IPS DF 19.7 (cell line): ENCODE measurements at regions not wholly inside any gene's neighbourhood (a gene's known extent, or its start where the extent isn't known, plus 50 kb on each side); places are given as distances from the start of the nearest gene placed in this dataset.
"Not testable (repeated sequence)": the region's sequence is repeated elsewhere in the genome, so short reads cannot be mapped to it uniquely, and the experiment has no call there.

ENCODE experiments used
- DNase-seq: peaks from one replicate; pipeline ENCODE4 v3.0.0-alpha.2; 2013; ENCODE audit warnings: low read depth, low spot score

DNA sequence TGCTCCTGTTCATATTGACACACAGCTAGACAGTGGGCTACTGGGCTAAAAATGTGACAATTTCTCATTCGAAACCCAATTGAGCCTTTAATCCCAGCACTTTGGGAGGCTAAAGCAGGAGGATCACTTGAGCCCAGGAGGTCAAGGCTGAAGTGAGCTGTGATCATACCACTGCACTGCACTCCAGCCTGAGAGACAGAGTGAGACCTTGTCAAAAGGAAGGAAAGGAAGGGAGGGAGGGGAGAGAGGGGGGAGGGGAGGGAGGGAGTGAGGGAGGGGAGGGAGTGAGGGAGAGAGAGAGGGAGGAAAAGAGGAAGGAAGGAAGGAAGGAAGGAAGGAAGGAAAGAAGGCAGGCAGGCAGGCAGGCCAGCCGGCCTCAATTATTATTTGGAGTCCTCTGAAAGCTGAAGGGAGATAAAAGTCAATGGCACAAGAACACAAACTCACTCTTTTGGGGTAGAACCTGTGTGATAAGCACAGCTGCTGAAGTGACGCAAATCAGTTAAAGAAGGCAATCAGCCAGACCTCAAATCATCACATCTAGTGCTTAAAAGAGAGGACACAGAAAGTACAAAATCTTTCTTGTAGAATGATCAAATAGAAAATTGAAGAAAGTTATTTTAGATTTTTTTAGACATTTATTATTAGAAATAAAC, 98.1 kb downstream of the CCDC71L start:
- DNase-seq = no peak

DNA sequence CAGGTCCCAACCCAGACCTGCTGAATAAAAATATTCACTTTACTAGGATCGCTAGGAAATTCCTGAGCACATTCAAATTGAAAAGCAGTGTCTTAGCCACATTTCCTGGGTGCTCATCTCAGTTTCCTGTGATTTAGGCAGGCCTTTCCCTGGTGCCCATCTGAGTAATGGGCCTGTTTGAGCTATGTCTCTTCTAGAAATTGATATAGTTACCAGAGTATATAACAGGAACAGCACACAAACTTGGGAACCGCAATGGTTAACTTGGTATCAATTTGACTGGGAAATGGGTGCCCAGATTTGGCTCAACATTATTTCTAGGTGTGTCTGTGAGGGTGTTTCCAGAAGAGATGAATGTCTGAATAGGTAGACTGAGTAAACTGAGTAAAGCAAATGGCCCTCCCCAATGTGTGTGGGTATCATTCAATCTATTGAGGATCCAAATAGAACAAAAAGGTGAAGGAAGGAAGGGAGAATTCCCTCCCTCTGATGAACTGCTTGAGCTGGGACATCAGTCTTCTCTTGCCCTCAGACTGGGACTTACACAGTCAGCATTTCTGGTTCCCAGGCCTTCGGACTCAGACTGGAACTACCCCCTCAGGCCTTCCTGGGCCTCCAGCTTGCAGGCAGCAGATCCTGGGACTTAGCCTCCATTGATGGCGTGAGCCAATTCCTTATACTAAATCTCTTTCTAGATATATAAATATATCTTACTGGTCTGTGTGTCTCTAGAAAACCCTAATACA, 99.1 kb downstream of the CCDC71L start:
- no peak for DNase-seq

DNA sequence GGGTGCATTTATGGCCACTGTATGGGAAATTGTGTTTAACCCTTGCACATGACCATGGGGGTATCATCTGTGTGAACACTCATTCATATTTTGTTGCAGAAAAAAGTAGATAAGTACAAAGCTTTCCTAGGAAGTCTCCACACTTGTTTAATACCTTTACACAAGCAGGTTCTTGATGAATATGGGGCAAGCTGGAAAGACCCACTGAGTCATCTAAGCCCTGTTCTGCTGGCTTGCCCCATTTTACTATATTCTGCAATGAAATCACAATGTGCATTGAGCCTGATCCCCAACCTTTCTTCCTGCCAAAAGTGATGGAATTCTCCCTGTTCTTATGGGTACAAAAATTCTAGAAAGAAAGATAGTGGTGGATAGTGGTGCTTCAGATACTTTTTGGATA, 99.8 kb downstream of the CCDC71L start:
- no peak for DNase-seq

- DNase-seq = no peak
These were observed 100.5 kb downstream of the CCDC71L start for GRCh38 chr7:106560482-106560881.

- DNase-seq = not testable (repeated sequence)
These were observed 104.7 kb downstream of the CCDC71L start for GRCh38 chr7:106556244-106556643.

- not testable (repeated sequence) for DNase-seq
These were observed 106.3 kb downstream of the CCDC71L start for GRCh38 chr7:106554623-106555022.

DNA sequence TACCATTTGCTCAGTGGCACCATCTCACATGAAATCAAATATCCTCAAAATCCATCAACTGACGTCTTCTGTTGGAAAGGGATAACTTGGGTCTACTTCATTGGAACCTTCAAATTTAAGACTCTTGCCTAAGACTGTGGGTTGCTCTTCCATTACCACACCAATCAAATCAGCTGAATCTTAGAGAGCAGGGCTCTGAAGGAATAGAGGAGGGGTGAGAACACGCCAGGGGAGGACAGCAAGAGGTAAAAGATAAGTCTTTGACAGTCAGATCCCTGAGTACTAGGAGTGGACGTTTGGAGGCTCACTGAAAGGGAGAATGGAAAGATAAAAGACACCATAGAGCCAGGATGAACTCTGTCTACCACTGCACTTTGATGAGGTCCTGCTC, 107.5 kb downstream of the CCDC71L start:
- DNase-seq = no peak

DNA sequence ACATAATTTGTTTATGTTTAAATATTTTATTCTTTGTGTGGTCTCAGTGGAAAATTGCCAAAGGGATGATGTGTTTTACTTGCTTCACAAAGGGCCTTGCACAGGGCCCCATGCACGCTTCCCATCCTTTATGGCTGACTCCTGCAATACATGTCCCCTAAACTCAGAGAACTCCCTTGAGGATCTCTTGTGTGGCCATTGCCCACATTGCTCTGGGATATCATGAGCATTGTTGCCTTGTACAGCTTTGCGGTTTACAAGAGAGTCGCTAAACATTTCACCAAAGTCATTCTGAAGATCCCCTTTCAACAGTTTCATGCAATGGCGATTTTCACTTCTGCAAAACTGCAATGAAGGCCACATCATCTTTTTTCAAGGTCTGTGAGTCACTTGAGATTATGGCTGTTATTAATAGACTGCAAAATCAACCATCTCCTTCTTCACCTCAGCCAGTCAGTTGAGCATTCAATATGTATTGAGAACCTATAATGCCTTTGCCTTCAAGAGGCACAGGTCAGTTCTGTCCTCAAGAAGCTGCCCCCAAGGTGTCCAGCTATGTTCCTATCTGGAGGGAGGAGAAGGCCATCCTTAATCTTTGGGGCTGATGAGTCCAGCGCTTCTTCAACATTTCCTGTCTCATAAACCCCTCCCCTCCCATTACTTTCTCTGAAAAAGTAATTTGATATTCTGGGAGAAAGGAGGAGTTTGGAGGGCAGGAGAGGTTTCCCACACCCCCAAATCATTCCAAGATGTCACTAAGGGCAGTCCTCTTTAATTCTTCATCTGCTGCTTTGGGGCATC, 108.1 kb downstream of the CCDC71L start:
- no peak for DNase-seq

GRCh38 chr7:106551936-106552335, 109.0 kb downstream of the CCDC71L start:
- no peak for DNase-seq

- DNase-seq = no peak
These were observed 112.5 kb downstream of the CCDC71L start for GRCh38 chr7:106548491-106548890.

GRCh38 chr7:106545275-106545674, 115.7 kb downstream of the CCDC71L start:
- no peak for DNase-seq

- no peak for DNase-seq
These were observed 117.7 kb downstream of the CCDC71L start for GRCh38 chr7:106543221-106543757.

DNA sequence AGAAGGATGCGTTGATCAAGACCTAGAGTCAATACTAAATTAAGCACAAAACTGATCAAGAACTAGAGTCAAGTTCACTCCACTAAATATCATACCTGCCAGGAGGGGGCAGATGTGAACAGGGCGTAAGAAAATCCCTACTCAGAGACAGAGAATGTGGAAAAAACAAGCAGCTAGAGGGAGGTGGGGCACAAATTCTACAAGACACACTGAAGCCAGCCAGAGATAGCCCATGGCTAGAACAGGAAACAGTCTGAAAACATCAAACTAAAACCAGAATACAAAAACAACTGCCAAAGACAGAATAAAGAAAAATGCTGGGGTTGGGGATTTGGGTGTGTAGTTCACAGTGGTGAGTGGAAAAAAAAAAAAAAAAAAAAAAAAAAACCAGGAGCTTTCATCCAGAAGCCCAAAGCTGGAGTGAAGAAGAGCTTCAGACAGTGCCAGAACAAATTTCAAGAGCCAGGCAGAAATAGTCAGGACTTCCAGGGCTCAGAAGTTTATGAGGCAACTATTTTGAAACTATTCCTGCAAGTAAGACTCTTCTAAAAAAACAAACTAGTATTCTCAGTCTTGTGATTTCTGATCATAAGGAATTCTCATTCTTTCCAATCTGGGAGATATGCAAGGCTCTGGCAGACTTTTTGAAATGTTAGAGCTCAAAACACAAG, 118.3 kb downstream of the CCDC71L start:
- peak; percentile 56 for DNase-seq

DNA sequence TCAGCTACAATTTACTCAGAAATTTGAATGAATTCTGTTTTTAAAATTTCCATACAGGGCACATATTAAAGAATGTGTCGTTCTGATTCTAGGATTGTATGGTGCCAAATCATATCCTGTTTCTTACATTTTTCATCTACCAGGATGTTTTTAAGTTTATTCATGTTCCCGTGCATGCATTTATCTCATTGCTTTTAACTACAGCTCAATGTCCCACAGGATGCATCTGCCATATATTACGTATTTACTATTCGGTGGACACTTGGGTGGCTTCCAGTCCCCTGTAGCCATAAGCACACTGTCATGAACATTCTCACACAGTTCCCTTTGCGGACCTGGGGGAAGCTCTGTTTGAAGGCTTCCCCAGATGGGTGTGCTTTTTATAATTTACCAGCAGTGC, 122.3 kb downstream of the CCDC71L start:
- DNase-seq = no peak

GRCh38 chr7:106537119-106537518, 123.8 kb downstream of the CCDC71L start:
- no peak for DNase-seq

DNA sequence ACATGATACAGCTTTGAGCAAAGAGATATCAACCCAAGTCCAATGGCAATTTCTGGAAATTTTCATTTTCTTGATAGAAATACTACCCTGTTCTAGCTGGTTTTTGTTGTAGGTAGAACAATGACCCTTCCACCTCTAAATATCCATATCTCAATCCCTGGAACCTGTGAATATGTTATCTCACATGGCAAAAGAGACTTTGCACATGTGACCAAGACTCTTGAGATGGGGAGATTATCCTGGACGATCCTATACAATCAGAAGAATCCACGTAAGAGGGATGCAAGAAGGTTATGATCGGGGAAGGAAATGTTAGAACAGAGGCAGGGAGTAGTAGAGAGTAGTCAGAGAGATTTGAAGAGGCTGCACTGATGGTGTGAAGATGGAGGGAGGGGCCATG, 124.9 kb downstream of the CCDC71L start:
- no peak for DNase-seq

- DNase-seq = no peak
These were observed 125.6 kb downstream of the CCDC71L start for GRCh38 chr7:106535234-106535932.

- DNase-seq = no peak
These were observed 126.6 kb downstream of the CCDC71L start for GRCh38 chr7:106534271-106534846.

DNA sequence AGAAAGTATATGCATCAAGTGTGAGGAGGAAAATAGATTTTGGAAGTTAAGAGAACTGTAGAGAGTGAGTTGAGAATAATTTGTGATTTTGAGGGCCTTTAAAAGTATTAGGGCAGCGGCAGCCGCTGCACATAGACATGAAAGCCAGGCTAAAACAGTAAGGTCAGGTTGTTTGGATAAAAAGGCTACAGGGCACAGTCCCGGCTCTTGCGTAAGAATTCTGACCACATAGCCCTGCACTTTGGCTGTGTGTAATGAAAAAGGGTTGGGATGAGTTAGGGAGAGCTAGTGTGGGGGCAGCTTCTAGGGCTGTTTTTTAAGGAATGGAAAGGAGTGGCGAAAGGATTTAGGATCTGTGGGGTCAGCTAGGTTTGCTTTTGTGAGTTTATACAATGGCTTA, 130.8 kb downstream of the CCDC71L start:
- DNase-seq = not testable (repeated sequence)

DNA sequence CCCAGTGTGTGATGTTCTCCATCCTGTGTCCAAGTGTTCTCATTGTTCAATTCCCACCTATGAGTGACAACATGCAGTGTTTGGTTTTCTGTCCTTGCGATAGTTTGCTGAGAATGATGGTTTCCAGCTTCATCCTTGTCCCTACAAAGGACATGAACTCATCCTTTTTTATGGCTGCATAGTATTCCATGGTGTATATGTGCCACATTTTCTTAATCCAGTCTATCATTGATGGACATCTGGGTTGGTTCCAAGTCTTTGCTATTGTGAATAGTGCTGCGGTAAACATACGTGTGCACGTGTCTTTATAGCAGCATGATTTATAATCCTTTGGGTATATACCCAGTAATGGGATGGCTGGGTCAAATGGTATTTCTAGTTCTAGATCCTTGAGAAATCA, 134.3 kb downstream of the CCDC71L start:
- DNase-seq = not testable (repeated sequence)

DNA sequence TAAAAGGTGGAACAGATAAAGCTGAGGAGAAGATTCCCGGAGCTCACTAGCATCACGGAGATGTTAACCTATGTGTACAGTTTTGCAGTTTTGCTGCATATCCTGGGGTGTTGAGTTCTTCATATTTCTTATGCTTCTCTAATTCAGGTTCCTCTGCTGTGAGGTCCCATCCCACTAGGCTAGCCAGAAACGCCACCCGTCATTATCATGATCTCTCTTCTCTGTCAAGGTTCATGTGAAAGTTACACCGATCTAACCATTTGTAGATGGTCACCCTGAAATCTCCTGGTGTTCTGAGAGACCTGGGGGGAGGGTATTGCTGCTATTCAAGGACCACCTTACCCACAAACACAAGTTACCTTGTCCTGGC, 136.3 kb downstream of the CCDC71L start:
- DNase-seq = no peak
